ENCODE measurements at regions not wholly inside any gene's neighbourhood (a gene's known extent, or its start where the extent isn't known, plus 50 kb on each side); places are given as distances from the start of the nearest gene placed in this dataset.
"Not testable (repeated sequence)": the region's sequence is repeated elsewhere in the genome, so short reads cannot be mapped to it uniquely, and the experiment has no call there.

DNA sequence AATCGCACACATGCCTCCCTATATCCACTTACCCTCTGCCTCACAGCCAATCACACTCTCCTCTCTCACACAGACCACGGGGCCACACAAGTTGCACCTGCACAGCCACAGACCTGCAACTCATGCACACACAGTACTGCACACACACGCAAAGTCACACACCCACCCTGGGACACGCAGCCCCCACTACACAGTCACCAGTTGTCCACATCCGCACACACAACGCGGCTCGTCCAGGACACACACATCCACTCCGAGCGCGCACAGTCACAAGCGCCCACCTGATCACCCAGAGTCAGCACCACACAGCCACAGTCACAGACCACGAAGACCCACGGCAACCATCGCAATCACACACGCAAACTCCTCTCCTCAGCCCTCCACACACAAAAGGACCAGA is 387.3 kb downstream of the CNTNAP3B start:
- H3K27me3 ChIP-seq (ENCODE audit: control insufficient read depth in 1 of 2, insufficient read depth in 1 of 2, low read length in 2 of 2); H3K79me1 ChIP-seq (replicated peaks; ENCODE audit: low read length, poor library complexity, severe bottlenecking); H2BK5ac ChIP-seq (ENCODE audit: low read depth, low read length, poor library complexity, severe bottlenecking); H3K14ac ChIP-seq (ENCODE audit: low read length in 2 of 2); H3K9me3 ChIP-seq (ENCODE audit: control insufficient read depth, low read length); DNase-seq; H2BK120ac ChIP-seq (ENCODE audit: low read depth, low read length); H3K4ac ChIP-seq (ENCODE audit: low read depth in 1 of 2, low read length in 2 of 2); H3K4me3 ChIP-seq (ENCODE audit: insufficient read depth in 1 of 2, low read depth in 1 of 2, low read length in 2 of 2); H3K4me1 ChIP-seq (ENCODE audit: control insufficient read depth, insufficient read depth, low read depth, low read length); H3K4me2 ChIP-seq (ENCODE audit: low read length, poor library complexity, severe bottlenecking); H2AK5ac ChIP-seq (ENCODE audit: low read length, severe bottlenecking); H3K23ac ChIP-seq (ENCODE audit: low read length in 2 of 2); H3K36me3 ChIP-seq (ENCODE audit: control insufficient read depth in 1 of 2, insufficient read depth in 2 of 2, low read depth in 1 of 2, low read length in 2 of 2); H3K27ac ChIP-seq (ENCODE audit: low read length, poor library complexity, severe bottlenecking); H4K91ac ChIP-seq (ENCODE audit: low read length); H2BK12ac ChIP-seq (ENCODE audit: low read length in 2 of 2); H2AFZ ChIP-seq (ENCODE audit: low read depth, low read length); H3K18ac ChIP-seq (ENCODE audit: low read depth in 1 of 2, low read length in 2 of 2); H2BK15ac ChIP-seq (ENCODE audit: low read depth, poor library complexity, severe bottlenecking); H3K9ac ChIP-seq (ENCODE audit: low read length); H4K8ac ChIP-seq (ENCODE audit: low read length): not testable (repeated sequence)
- no CpG with 5 or more reads among the region's 16 CpGs for WGBS

DNA sequence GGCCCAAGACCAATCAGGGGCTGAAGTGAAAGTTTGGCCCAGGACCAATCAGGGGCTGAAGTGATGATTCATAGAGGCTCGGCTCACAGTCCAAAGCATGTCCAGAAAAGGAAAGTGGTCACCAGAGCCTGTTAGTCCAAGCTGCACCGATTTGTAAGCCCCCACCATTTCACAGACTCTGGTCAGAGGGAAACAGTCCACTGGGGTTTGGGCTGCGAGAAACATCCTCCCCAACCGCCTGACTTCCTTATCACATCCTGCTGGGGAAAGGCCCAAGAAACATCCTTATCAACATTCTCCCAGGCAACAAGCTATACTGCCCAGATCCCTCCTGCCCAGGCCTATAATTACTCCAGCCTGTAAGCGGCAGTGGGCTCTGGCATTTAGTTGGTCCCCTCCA is 388.1 kb downstream of the CNTNAP3B start:
- not testable (repeated sequence) for H2AK5ac ChIP-seq (ENCODE audit: low read length, severe bottlenecking); H3K4me1 ChIP-seq (ENCODE audit: control insufficient read depth, insufficient read depth, low read depth, low read length); H3K27ac ChIP-seq (ENCODE audit: low read length, poor library complexity, severe bottlenecking); H2BK5ac ChIP-seq (ENCODE audit: low read depth, low read length, poor library complexity, severe bottlenecking); H3K14ac ChIP-seq (ENCODE audit: low read length in 2 of 2); H2AFZ ChIP-seq (ENCODE audit: low read depth, low read length); H4K8ac ChIP-seq (ENCODE audit: low read length); H2BK12ac ChIP-seq (ENCODE audit: low read length in 2 of 2); H3K4me3 ChIP-seq (ENCODE audit: insufficient read depth in 1 of 2, low read depth in 1 of 2, low read length in 2 of 2); H4K91ac ChIP-seq (ENCODE audit: low read length); H3K4me2 ChIP-seq (ENCODE audit: low read length, poor library complexity, severe bottlenecking); H3K27me3 ChIP-seq (ENCODE audit: control insufficient read depth in 1 of 2, insufficient read depth in 1 of 2, low read length in 2 of 2); H3K9ac ChIP-seq (ENCODE audit: low read length); H3K4ac ChIP-seq (ENCODE audit: low read depth in 1 of 2, low read length in 2 of 2); H3K9me3 ChIP-seq (ENCODE audit: control insufficient read depth, low read length); H2BK15ac ChIP-seq (ENCODE audit: low read depth, poor library complexity, severe bottlenecking); H2BK120ac ChIP-seq (ENCODE audit: low read depth, low read length); H3K18ac ChIP-seq (ENCODE audit: low read depth in 1 of 2, low read length in 2 of 2); H3K23ac ChIP-seq (ENCODE audit: low read length in 2 of 2); H3K36me3 ChIP-seq (ENCODE audit: control insufficient read depth in 1 of 2, insufficient read depth in 2 of 2, low read depth in 1 of 2, low read length in 2 of 2); H3K79me1 ChIP-seq (replicated peaks; ENCODE audit: low read length, poor library complexity, severe bottlenecking); DNase-seq
- 23% methylated on average over 3 of the region's 5 CpGs for WGBS

DNA sequence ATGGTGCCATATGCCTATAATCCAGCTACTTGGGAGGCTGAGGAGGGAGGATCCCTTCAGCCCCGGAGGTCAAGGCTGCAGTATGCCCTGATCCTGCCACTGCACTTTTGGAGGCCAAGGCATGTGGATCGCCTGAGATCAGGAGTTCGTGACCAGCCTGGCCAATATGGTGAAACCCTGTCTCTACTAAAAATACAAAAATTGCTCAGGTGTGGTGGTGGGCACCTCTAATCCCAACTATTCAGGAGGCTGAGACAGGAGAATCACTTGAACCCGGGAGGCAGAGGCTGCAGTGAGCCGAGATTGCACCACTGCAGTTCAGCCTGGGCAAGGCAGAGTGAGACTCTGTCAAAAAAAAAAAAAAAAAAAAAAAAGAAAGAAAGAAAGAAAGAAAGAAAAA is 390.5 kb downstream of the CNTNAP3B start:
- WGBS: 81% methylated on average over 5 of the region's 5 CpGs
- H2AK5ac ChIP-seq (ENCODE audit: low read length, severe bottlenecking); H3K4ac ChIP-seq (ENCODE audit: low read depth in 1 of 2, low read length in 2 of 2); H3K4me1 ChIP-seq (ENCODE audit: control insufficient read depth, insufficient read depth, low read depth, low read length); H2BK120ac ChIP-seq (ENCODE audit: low read depth, low read length); H3K23ac ChIP-seq (ENCODE audit: low read length in 2 of 2); H3K27ac ChIP-seq (ENCODE audit: low read length, poor library complexity, severe bottlenecking); H3K18ac ChIP-seq (ENCODE audit: low read depth in 1 of 2, low read length in 2 of 2); H3K36me3 ChIP-seq (ENCODE audit: control insufficient read depth in 1 of 2, insufficient read depth in 2 of 2, low read depth in 1 of 2, low read length in 2 of 2); H3K14ac ChIP-seq (ENCODE audit: low read length in 2 of 2); H2AFZ ChIP-seq (ENCODE audit: low read depth, low read length); H3K4me3 ChIP-seq (ENCODE audit: insufficient read depth in 1 of 2, low read depth in 1 of 2, low read length in 2 of 2); DNase-seq; H2BK5ac ChIP-seq (ENCODE audit: low read depth, low read length, poor library complexity, severe bottlenecking); H3K79me1 ChIP-seq (replicated peaks; ENCODE audit: low read length, poor library complexity, severe bottlenecking); H3K9ac ChIP-seq (ENCODE audit: low read length); H4K8ac ChIP-seq (ENCODE audit: low read length); H2BK12ac ChIP-seq (ENCODE audit: low read length in 2 of 2); H3K4me2 ChIP-seq (ENCODE audit: low read length, poor library complexity, severe bottlenecking); H4K91ac ChIP-seq (ENCODE audit: low read length); H3K9me3 ChIP-seq (ENCODE audit: control insufficient read depth, low read length); H2BK15ac ChIP-seq (ENCODE audit: low read depth, poor library complexity, severe bottlenecking); H3K27me3 ChIP-seq (ENCODE audit: control insufficient read depth in 1 of 2, insufficient read depth in 1 of 2, low read length in 2 of 2): not testable (repeated sequence)

DNA sequence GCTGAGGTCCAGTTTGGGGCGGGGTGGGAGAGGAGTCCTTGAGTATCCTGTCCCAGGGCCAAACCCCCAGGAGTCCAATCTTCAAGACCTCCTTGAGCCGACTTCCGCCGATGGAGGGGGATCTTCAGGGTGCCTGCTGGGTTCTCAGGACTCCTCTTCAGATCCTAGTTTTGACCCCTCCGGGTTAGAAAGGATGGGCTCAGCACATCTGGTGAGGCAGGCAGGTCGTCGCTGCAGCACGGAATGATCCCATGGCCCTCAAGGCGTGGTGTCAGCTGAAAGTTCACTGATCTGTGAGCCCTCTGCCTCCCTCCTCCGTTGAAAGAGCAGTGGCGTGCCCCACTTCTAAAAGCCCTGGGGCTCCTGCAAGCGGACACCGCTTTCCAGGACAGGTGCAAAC is 430.0 kb downstream of the CNTNAP3B start:
- H4K91ac ChIP-seq (ENCODE audit: low read length); H2AFZ ChIP-seq (ENCODE audit: low read depth, low read length); H3K27me3 ChIP-seq (ENCODE audit: control insufficient read depth in 1 of 2, insufficient read depth in 1 of 2, low read length in 2 of 2); H2BK5ac ChIP-seq (ENCODE audit: low read depth, low read length, poor library complexity, severe bottlenecking); H3K23ac ChIP-seq (ENCODE audit: low read length in 2 of 2); H3K14ac ChIP-seq (ENCODE audit: low read length in 2 of 2); H2BK120ac ChIP-seq (ENCODE audit: low read depth, low read length); H3K4me3 ChIP-seq (ENCODE audit: insufficient read depth in 1 of 2, low read depth in 1 of 2, low read length in 2 of 2); H4K8ac ChIP-seq (ENCODE audit: low read length); H3K9me3 ChIP-seq (ENCODE audit: control insufficient read depth, low read length); H3K4me2 ChIP-seq (ENCODE audit: low read length, poor library complexity, severe bottlenecking); H3K4me1 ChIP-seq (ENCODE audit: control insufficient read depth, insufficient read depth, low read depth, low read length); H3K36me3 ChIP-seq (ENCODE audit: control insufficient read depth in 1 of 2, insufficient read depth in 2 of 2, low read depth in 1 of 2, low read length in 2 of 2); H3K79me1 ChIP-seq (replicated peaks; ENCODE audit: low read length, poor library complexity, severe bottlenecking); H2AK5ac ChIP-seq (ENCODE audit: low read length, severe bottlenecking); DNase-seq; H2BK15ac ChIP-seq (ENCODE audit: low read depth, poor library complexity, severe bottlenecking); H3K9ac ChIP-seq (ENCODE audit: low read length); H3K27ac ChIP-seq (ENCODE audit: low read length, poor library complexity, severe bottlenecking); H3K4ac ChIP-seq (ENCODE audit: low read depth in 1 of 2, low read length in 2 of 2); H2BK12ac ChIP-seq (ENCODE audit: low read length in 2 of 2); H3K18ac ChIP-seq (ENCODE audit: low read depth in 1 of 2, low read length in 2 of 2): not testable (repeated sequence)
- WGBS: 97% methylated on average over 3 of the region's 13 CpGs

All from mesenchymal stem cell (in vitro differentiated cells and primary cell).